DMS 273 (cell line): ENCODE measurements at regions not wholly inside any gene's neighbourhood (a gene's known extent, or its start where the extent isn't known, plus 50 kb on each side); places are given as distances from the start of the nearest gene placed in this dataset.

Source experiments
- DNase-seq: peaks from one replicate; lab custom pipeline; 2025; ENCODE audit not compliant: unreplicated experiment; lab: John Stamatoyannopoulos, UW

DNA sequence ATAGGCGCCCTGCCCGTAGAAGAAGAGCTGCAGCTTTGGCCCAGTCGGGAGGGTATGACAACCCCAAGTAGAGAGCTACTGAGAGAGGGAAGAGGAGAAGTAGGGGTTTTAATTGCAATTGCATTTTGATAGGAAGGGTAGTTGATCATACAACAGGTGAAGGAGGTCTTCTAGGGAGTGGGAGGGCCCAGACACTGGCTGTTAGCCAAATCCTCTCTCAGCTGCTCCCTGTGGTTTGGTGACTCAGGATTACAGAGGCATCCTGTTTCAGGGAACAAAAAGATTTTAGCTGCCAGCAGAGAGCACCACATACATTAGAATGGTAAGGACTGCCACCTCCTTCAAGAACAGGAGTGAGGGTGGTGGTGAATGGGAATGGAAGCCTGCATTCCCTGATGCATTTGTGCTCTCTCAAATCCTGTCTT lies 408.9 kb upstream of the THBS1 start:
- peak; percentile 85 for DNase-seq

DNA sequence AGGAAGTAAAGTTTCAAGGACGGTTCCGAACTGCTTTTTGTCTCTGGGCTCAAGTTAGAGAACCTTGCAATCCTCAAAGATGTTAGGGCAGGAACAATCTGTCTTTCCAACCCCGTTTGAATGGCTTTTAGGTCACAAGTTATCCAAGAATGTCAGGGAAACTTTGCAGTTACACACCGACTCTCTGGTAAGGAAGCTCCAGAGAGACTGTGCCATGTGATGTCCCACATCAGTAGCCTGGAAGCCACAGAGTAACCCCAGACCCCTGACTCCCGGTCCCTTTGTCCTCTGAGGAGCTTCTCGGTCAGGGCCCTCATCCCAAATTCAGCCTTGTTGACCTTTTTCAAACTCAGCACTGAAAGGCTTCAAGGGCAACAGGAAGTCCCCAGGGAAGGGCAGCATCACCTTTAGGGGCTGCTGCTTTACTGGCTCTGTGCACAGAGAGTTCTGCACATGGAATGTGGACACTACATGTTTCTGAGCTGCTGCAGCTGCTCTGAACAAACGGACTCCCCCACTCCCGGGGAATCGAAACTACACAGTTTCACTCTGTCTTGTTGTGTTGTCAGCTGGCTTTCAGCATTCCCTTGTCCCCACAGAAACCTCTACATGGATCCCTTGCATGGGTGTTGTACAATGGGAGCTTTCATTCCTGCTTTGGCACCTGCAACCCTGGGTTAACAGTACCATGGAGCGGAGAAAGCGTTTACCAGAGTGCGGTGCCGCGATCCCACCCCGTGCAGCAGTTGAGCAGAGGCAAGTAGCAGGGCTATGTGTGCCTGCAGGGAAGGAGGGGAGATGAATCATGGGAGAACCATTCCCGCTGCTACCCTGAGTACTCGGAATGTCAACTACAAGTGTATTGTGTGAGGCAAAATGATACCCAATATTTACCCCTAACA lies 408.2 kb upstream of the THBS1 start:
- DNase-seq, result no peak

- DNase-seq, result no peak
These were observed 407.5 kb upstream of the THBS1 start for GRCh38 chr15:39173426-39173825.

- no peak for DNase-seq
These were observed 406.5 kb upstream of the THBS1 start for GRCh38 chr15:39174332-39174731.

- no peak for DNase-seq
These were observed 404.8 kb upstream of the THBS1 start for GRCh38 chr15:39176030-39176429.

- no peak for DNase-seq
These were observed 403.3 kb upstream of the THBS1 start for GRCh38 chr15:39177561-39177960.

DNA sequence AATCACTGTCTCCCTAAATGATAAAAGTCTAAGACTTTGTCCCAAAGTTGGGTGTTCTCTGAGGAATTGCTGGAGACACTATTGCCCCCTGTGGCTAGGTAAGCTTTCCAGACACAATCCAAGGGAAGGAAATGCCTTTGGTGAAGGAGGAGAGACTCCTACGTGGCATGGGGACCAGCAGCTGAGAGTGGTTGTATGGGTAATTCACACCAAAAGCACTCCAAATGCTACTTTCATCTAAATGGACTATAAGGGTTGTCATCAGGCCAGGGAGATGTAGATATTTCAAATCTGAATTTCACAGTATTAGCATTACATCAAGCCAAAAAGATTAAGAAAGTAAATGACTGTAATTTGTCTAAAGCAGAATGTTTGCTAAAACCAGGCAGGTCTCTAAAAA lies 400.8 kb upstream of the THBS1 start:
- no peak for DNase-seq

DNA sequence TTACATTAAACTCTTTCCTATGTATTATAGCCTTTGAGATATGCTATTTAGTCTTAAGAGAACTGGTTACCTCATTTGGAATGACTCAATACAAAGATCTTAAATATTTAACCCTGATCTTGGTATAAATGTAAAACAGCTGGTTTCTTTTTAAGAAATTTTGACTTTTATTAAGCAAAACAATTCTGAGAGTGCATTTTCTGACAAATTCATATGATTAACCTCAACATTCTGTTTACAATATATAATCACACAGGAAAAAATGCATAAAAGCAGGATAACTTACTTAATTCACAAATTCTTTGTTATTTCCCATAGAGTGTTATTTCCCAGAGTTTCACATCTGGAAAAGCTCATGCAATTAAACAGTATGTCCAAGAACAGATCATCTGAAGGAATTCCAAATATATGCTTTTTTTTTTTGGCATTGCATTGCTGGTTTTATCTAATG lies 400.4 kb upstream of the THBS1 start:
- DNase-seq, result no peak

DNA sequence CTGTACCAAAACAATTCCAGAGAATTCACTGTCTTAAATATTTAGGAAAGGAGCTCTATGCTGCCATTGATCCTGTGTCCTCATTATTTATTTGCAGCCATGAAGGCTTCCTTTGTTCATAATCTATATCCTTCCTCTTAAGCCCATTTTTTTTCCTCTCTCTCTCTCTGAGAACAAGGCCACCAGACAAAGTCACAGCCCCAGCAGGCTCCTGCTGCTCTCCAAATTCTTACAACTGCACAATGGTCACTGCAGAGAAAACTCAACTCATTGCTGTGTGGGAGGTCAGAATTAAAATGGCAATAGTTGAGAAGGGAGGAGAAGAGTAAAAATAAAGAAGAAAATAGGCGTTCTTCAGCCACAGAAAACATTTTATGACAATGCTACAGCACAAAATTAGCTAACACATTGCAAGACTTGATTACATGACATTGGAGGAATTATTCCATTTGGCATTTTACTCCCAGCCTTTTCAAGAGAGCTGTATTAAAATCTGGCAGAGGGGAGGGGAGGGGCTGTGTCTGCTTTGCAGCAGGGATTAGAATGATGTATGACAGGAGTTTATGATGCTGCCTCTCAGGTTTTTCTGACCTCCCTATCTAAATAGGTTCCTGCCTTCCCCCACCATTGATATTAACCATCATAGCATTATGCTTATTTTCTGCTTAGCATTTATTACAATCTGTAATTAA lies 399.7 kb upstream of the THBS1 start:
- no peak for DNase-seq

DNA sequence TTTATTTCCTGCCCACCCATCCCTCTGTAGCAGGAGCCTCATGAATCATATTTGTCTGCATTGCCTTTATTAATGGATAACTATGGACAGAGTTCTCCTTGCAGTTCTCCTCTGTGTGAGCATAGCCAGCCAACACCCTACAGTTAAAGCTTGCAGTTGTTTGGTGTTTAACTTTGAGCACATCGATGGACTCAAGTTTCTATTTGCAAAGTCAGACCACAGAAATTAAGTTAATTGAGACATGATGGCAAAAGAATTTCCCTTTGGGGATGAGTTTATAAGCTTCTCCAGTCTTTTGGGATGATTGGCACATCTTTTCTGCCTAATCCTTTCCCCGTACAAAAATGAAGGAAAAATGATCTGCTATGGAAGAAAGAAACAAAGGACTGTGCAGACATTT lies 398.9 kb upstream of the THBS1 start:
- no peak for DNase-seq

- no peak for DNase-seq
These were observed 397.6 kb upstream of the THBS1 start for GRCh38 chr15:39183164-39183881.

GRCh38 chr15:39184701-39185390 lies 396.0 kb upstream of the THBS1 start:
- DNase-seq, result no peak

DNA sequence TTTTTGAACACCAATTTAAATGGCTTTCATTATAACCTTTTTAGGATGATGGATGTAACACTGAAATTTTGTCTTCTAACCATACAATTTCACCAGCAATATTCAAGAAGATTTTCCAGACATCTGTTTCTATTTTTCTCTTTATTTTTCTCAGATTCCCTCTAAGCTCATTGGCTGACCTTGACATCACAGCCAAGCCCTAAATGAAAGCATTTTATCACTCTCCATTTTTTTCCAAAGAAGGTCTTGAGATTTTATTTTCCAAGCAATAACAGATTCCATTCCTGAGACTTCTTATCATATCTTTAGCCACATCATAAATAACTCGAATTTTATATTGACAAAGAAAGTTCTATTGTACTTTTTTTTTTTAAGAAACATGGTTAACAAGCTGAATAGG lies 392.6 kb upstream of the THBS1 start:
- DNase-seq, result no peak

GRCh38 chr15:39188930-39189329 lies 391.9 kb upstream of the THBS1 start:
- DNase-seq, result no peak

DNA sequence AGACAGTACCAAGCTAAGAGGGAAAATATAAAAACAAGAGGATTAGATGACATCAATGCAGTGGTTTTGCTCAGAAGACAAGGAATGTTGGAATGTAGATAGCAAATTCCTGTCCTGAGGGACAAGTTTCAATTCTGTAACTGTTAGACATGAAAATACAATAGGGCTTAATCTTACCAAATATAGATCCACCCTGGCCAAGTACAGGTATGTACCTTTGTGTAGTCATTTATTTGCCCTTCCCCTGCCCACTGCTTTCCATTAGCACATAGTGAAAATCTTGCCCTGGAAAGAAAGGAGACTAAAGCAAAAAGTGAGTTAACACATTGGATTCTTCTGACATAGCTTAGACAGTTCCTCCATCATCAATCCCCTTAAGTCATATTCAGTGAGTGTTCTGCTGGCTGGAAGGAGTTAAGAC lies 389.0 kb upstream of the THBS1 start:
- no peak for DNase-seq

DNA sequence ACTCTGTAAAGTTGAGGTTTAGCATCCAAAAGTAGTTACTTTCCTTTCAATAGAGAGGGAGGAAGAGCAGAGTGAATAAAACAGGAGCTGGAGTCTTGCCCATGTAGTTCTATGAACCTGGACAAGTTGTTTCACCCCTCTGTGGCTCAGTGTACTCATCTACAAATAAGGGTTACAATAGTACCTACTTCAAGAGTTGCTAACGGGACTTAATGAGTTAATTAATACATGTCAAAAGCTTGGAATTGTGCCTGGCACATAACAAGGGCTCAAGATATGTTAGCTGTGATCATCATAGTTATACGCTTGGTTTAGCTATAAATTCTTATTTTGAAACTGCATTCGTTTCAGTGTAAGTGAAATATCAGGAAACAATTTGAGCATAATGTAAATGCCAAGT lies 388.5 kb upstream of the THBS1 start:
- DNase-seq, result no peak

GRCh38 chr15:39192979-39193560 lies 387.8 kb upstream of the THBS1 start:
- no peak for DNase-seq

GRCh38 chr15:39193611-39194010 lies 387.3 kb upstream of the THBS1 start:
- no peak for DNase-seq

GRCh38 chr15:39194106-39194830 lies 386.6 kb upstream of the THBS1 start:
- DNase-seq, result peak; percentile 23

GRCh38 chr15:39195961-39196486 lies 384.9 kb upstream of the THBS1 start:
- peak; percentile 36 for DNase-seq
